H1 (cell line): ENCODE measurements at regions not wholly inside any gene's neighbourhood (a gene's known extent, or its start where the extent isn't known, plus 50 kb on each side); places are given as distances from the start of the nearest gene placed in this dataset.

Experiments
- CEBPB ChIP-seq: IDR thresholded peaks from 2 replicates; pipeline ENCODE4 v1.6.1; 2012; ENCODE audit warnings: low read depth, low read length
- KDM1A ChIP-seq: fragments of 200-600, 300-600 bp; sonication (generic); IDR thresholded peaks from 2 replicates; pipeline ENCODE4 v1.7.1; 2016; ENCODE audit warnings: mild to moderate bottlenecking, low read length, borderline replicate concordance
- SIRT6 ChIP-seq: IDR thresholded peaks from one replicate; pipeline ENCODE4 v1.7.1; 2012; ENCODE audit warnings: low read length, inconsistent platforms
- TF ChIP-seq, protein P1 (sequence below), 3 experiments: IDR thresholded peaks; 1 replicate in 2 of 3; 2 replicates in 1 of 3; pipeline versions ENCODE4 v1.5.1 to v1.6.1; 2011; ENCODE audit warnings: low read length in 3 of 3, mild to moderate bottlenecking in 3 of 3, inconsistent platforms in 2 of 3, low read depth in 1 of 3, moderate library complexity in 1 of 3; ENCODE audit not compliant: insufficient read depth in 1 of 3; ENCODE audit errors: control extremely low read depth in 1 of 3

DNA sequence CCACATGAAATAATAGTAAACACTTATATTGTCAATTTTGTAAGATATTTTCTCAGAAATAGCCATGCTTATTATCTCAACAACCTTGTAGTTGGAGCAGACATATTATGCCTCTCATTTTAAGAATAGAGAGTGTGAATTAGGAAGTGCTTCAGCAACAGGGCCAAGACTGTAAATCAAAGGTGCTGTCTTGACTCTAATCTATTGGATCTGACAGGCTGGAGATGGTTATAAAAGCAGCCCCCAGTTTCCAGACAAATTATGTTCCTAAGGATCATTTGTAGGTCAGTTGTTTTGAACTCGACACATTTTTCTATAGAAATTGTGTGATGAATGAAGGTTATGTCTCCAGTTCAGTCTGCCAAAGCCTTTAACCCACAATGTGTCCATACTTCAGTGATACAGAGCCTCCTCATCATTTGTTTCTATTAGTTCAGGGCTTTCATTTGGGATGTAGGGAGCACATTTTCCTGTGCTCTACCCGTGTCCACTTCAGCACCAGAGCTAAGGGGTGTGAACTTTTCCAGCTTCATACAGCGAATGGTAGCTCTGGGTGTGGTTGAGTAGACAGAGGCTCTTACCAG, 284.8 kb upstream of the FBXO33 start (continued):
- TF ChIP-seq SIRT6 (no peak), CEBPB (no peak), KDM1A (no peak)
- TF ChIP-seq, protein P1, sequence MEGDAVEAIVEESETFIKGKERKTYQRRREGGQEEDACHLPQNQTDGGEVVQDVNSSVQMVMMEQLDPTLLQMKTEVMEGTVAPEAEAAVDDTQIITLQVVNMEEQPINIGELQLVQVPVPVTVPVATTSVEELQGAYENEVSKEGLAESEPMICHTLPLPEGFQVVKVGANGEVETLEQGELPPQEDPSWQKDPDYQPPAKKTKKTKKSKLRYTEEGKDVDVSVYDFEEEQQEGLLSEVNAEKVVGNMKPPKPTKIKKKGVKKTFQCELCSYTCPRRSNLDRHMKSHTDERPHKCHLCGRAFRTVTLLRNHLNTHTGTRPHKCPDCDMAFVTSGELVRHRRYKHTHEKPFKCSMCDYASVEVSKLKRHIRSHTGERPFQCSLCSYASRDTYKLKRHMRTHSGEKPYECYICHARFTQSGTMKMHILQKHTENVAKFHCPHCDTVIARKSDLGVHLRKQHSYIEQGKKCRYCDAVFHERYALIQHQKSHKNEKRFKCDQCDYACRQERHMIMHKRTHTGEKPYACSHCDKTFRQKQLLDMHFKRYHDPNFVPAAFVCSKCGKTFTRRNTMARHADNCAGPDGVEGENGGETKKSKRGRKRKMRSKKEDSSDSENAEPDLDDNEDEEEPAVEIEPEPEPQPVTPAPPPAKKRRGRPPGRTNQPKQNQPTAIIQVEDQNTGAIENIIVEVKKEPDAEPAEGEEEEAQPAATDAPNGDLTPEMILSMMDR (IDR thresholded peaks at IDR 0.05; ENCODE audit: control extremely low read depth in 1 of 3, insufficient read depth in 1 of 3, low read depth in 1 of 3, low read length in 3 of 3) = no peak
